ENCODE measurements at regions not wholly inside any gene's neighbourhood (a gene's known extent, or its start where the extent isn't known, plus 50 kb on each side); places are given as distances from the start of the nearest gene placed in this dataset.
A peak's percentile ranks its signal among the peaks of the same experiment; 100 is the strongest.

DNA sequence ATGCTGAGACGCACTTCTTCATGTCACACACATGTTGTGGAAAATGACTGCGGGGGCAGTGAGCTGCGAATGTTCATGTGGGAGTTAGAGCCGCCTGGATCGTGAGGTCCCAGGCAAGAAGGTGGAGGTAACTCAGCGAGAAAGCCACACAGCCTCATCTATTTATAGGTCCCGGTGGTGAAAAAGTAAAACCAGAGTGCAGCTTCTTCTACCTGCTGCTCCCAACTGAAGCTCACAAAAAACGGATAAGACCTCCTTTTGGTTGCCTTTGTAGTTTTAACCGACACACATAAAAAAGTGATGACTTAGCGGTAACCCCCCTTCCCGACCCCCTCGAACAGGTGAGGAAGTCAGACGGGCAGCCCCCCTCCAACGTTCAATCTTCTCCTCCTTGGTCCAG lies 276.9 kb downstream of the GATA3 start:
- peak; percentile 48; the same call in 1 of the 2 replicates for TF ChIP-seq MAFK (IDR thresholded peaks at IDR 0.05; ENCODE audit: low read depth, low read length)
- TF ChIP-seq RFX5 (IDR thresholded peaks at IDR 0.05; ENCODE audit: low read depth, low read length), result no peak
- TF ChIP-seq SMC3 (IDR thresholded peaks at IDR 0.05; ENCODE audit: low read depth, low read length), result no peak
- no peak for TF ChIP-seq POLR2A (IDR thresholded peaks at IDR 0.05; ENCODE audit: low read depth, low read length)
- TF ChIP-seq, protein P1, sequence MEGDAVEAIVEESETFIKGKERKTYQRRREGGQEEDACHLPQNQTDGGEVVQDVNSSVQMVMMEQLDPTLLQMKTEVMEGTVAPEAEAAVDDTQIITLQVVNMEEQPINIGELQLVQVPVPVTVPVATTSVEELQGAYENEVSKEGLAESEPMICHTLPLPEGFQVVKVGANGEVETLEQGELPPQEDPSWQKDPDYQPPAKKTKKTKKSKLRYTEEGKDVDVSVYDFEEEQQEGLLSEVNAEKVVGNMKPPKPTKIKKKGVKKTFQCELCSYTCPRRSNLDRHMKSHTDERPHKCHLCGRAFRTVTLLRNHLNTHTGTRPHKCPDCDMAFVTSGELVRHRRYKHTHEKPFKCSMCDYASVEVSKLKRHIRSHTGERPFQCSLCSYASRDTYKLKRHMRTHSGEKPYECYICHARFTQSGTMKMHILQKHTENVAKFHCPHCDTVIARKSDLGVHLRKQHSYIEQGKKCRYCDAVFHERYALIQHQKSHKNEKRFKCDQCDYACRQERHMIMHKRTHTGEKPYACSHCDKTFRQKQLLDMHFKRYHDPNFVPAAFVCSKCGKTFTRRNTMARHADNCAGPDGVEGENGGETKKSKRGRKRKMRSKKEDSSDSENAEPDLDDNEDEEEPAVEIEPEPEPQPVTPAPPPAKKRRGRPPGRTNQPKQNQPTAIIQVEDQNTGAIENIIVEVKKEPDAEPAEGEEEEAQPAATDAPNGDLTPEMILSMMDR (conservative IDR thresholded peaks at IDR 0.05; ENCODE audit: low read depth, low read length), result no peak
- TF ChIP-seq CHD1 (IDR thresholded peaks at IDR 0.05; ENCODE audit: low read depth, low read length), result no peak
- no peak for TF ChIP-seq RCOR1 (IDR thresholded peaks at IDR 0.05; ENCODE audit: insufficient replicate concordance, low read length)
- TF ChIP-seq FOS (IDR thresholded peaks at IDR 0.05; ENCODE audit: low read depth, low read length), result no peak
- TF ChIP-seq MAZ (IDR thresholded peaks at IDR 0.05; ENCODE audit: borderline replicate concordance, low read depth, low read length), result no peak

Measured in IMR-90 (cell line).